T47D (cell line): ENCODE measurements at regions not wholly inside any gene's neighbourhood (a gene's known extent, or its start where the extent isn't known, plus 50 kb on each side); places are given as distances from the start of the nearest gene placed in this dataset.
A peak's percentile ranks its signal among the peaks of the same experiment; 100 is the strongest.
"Not testable (repeated sequence)": the region's sequence is repeated elsewhere in the genome, so short reads cannot be mapped to it uniquely, and the experiment has no call there.

Source experiments
- DNase-seq, 2 experiments: peaks; one replicate each; pipeline versions ENCODE4 v3.0.0 to v3.0.0-alpha.2; 2011 to 2012; ENCODE audit warnings: low read depth in 1 of 2, low spot score in 1 of 2
- JUND ChIP-seq: IDR thresholded peaks from 2 replicates; pipeline ENCODE4 v1.6.1; 2012; ENCODE audit warnings: low read depth
- in situ Hi-C: cut with HindIII; loops from 2 replicates; pipeline ENCODE4 v1.10.0; 2016; ENCODE audit warnings: low sequenced_read_pairs, low pct_unique_long_range_greater_than_20kb

- no peak for TF ChIP-seq JUND
- DNase-seq = peak in 1 of 2 experiments; percentile 5
- in situ Hi-C loops = no loop called here
These were observed 271.5 kb upstream of the TMC3 start for GRCh38 chr15:81645470-81645869.

GRCh38 chr15:81643771-81644170, 269.8 kb upstream of the TMC3 start:
- no peak for TF ChIP-seq JUND
- in situ Hi-C loops = no loop called here

GRCh38 chr15:81642451-81642990, 268.5 kb upstream of the TMC3 start:
- in situ Hi-C loops = no loop called here
- no peak for DNase-seq
- no peak for TF ChIP-seq JUND

More at GRCh38 chr15:81643771-81644170, 269.8 kb upstream of the TMC3 start:
- no peak for DNase-seq

- in situ Hi-C loops, DNase-seq: not testable (repeated sequence)
These were observed 262.1 kb upstream of the TMC3 start for GRCh38 chr15:81636064-81636463.

GRCh38 chr15:81633889-81634288, 259.9 kb upstream of the TMC3 start:
- TF ChIP-seq JUND = no peak
- no peak for DNase-seq
- in situ Hi-C loops = no loop called here

GRCh38 chr15:81625896-81626295, 251.9 kb upstream of the TMC3 start:
- DNase-seq = no peak
- in situ Hi-C loops = no loop called here
- no peak for TF ChIP-seq JUND

- TF ChIP-seq JUND = no peak
- no peak for DNase-seq
- in situ Hi-C loops = no loop called here
These were observed 245.0 kb upstream of the TMC3 start for GRCh38 chr15:81619002-81619401.

GRCh38 chr15:81612631-81613030, 238.6 kb upstream of the TMC3 start:
- in situ Hi-C loops = no loop called here
- DNase-seq = no peak
- TF ChIP-seq JUND = no peak

GRCh38 chr15:81611679-81612078, 237.7 kb upstream of the TMC3 start:
- DNase-seq = no peak
- in situ Hi-C loops = no loop called here
- TF ChIP-seq JUND = no peak

- in situ Hi-C loops = no loop called here
- TF ChIP-seq JUND = no peak
- DNase-seq = no peak
These were observed 234.4 kb upstream of the TMC3 start for GRCh38 chr15:81608309-81608829.

GRCh38 chr15:81604713-81605112, 230.7 kb upstream of the TMC3 start:
- in situ Hi-C loops = no loop called here
- DNase-seq = no peak

GRCh38 chr15:81596159-81596865, 222.3 kb upstream of the TMC3 start:
- DNase-seq = no peak
- in situ Hi-C loops = no loop called here
- TF ChIP-seq JUND = no peak

More at GRCh38 chr15:81604713-81605112, 230.7 kb upstream of the TMC3 start:
- no peak for TF ChIP-seq JUND

GRCh38 chr15:81595752-81596151, 221.7 kb upstream of the TMC3 start:
- DNase-seq = no peak
- in situ Hi-C loops = no loop called here
- no peak for TF ChIP-seq JUND
